KMS-11 (cell line): ENCODE measurements at regions not wholly inside any gene's neighbourhood (a gene's known extent, or its start where the extent isn't known, plus 50 kb on each side); places are given as distances from the start of the nearest gene placed in this dataset.
"Not testable (repeated sequence)": the region's sequence is repeated elsewhere in the genome, so short reads cannot be mapped to it uniquely, and the experiment has no call there.

Experiments
- H2AFZ ChIP-seq: fragments of 200-600 bp; sonication (generic); 2 replicates; pipeline ENCODE4 v1.6.1; 2016; ENCODE audit warnings: antibody characterized with exemption, mixed run types, low read depth
- H3K27ac ChIP-seq: fragments of 200-600 bp; sonication (generic); 2 replicates; pipeline ENCODE4 v1.6.1; 2016; ENCODE audit warnings: mild to moderate bottlenecking, mixed run types
- H3K27me3 ChIP-seq: fragments of 200-600 bp; sonication (generic); 2 replicates; pipeline ENCODE4 v1.6.1; 2017; ENCODE audit warnings: mild to moderate bottlenecking, low read depth, mixed run types, moderate library complexity; ENCODE audit not compliant: insufficient read depth
- H3K36me3 ChIP-seq: fragments of 200-600 bp; sonication (generic); 2 replicates; pipeline ENCODE4 v1.6.1; 2017; ENCODE audit warnings: mild to moderate bottlenecking, mixed run types; ENCODE audit not compliant: insufficient read depth
- H3K4me1 ChIP-seq: fragments of 200-600 bp; sonication (generic); 2 replicates; pipeline ENCODE4 v1.6.1; 2016; ENCODE audit warnings: mild to moderate bottlenecking, low read depth, mixed run types; ENCODE audit not compliant: poor library complexity, severe bottlenecking
- H3K4me2 ChIP-seq: fragments of 200-600 bp; sonication (generic); 2 replicates; pipeline ENCODE4 v1.7.0; 2016; ENCODE audit warnings: mild to moderate bottlenecking, mixed run types
- H3K4me3 ChIP-seq: fragments of 200-600 bp; sonication (generic); IDR thresholded peaks from 2 replicates; pipeline ENCODE4 v1.6.1; 2017; ENCODE audit warnings: low read depth, low read length, mixed read lengths; ENCODE audit not compliant: insufficient read depth
- H3K79me2 ChIP-seq: fragments of 200-600 bp; sonication (generic); 2 replicates; pipeline ENCODE4 v1.6.1; 2016; ENCODE audit warnings: low read depth, mixed run types; ENCODE audit not compliant: insufficient read depth
- H3K9ac ChIP-seq: fragments of 200-600 bp; sonication (generic); 2 replicates; pipeline ENCODE4 v1.6.1; 2016; ENCODE audit warnings: mild to moderate bottlenecking, mixed run types
- H4K20me1 ChIP-seq: fragments of 200-600 bp; sonication (generic); 2 replicates; pipeline ENCODE4 v1.6.1; 2016; ENCODE audit warnings: mild to moderate bottlenecking, mixed run types; ENCODE audit not compliant: insufficient read depth
- TF ChIP-seq, protein P1 (sequence below): fragments of 200-600 bp; sonication (generic); conservative IDR thresholded peaks from 2 replicates; pipeline ENCODE4 v1.6.1; 2017; ENCODE audit warnings: low read depth, mild to moderate bottlenecking, antibody characterized with exemption, low read length, moderate library complexity, mixed read lengths

DNA sequence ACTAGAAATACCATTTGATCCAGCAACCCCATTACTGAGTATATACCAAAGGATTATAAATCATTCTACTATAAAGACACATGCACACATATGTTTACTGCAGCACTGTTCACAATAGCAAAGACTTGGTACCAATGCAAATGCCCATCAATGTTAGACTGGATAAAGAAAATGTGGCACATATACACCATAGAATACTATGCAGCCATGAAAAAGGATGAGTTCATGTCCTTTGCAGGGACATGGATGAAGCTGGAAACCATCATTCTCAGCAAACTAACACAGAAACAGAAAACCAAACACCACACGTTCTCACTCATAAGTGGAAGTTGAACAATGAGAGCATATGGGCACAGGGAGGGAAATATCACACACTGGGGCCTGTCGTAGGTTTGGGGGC, 106.0 kb downstream of the SPATA18 start:
- not testable (repeated sequence) for H3K36me3 ChIP-seq, H3K4me2 ChIP-seq, H3K4me1 ChIP-seq, H3K27ac ChIP-seq, H3K79me2 ChIP-seq, H4K20me1 ChIP-seq, H3K4me3 ChIP-seq, H3K27me3 ChIP-seq, H2AFZ ChIP-seq, H3K9ac ChIP-seq

DNA sequence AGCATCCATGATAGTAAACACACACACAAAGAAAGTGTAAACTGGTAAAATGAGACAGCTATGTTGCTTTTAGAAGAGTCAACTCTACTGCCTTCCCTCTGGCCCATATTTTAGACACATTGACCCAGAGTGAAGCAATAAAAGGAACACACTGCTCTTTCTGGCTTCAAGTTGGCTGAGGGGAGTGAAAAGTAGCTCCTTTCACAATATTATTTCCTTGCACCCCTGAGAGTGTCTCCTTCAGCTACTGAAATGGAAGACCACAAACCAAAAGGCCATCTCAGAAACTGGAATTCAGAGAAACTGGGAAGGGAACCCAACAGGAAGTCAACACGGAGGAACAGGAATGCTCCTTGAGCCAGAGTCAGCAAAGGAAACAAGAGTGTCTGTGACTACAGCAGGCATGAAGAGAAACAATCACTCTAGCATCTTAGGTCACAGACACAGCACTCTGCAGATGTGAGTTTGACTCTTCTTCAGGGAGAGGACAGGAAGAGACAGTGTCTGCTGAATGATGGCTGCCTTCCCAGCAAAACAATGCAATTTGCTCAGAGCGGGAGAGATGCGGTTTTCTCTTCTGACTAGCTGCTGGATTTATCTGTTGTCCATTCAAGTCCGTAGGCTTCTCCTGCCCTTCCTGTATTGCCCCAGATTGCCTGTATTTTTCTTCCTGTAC, 106.7 kb downstream of the SPATA18 start:
- no peak overlapping the region for H3K4me2 ChIP-seq
- no peaks in the 10 kb centered on the region for H3K27me3 ChIP-seq
- no peaks in the 10 kb centered on the region for H4K20me1 ChIP-seq
- TF ChIP-seq, protein P1, sequence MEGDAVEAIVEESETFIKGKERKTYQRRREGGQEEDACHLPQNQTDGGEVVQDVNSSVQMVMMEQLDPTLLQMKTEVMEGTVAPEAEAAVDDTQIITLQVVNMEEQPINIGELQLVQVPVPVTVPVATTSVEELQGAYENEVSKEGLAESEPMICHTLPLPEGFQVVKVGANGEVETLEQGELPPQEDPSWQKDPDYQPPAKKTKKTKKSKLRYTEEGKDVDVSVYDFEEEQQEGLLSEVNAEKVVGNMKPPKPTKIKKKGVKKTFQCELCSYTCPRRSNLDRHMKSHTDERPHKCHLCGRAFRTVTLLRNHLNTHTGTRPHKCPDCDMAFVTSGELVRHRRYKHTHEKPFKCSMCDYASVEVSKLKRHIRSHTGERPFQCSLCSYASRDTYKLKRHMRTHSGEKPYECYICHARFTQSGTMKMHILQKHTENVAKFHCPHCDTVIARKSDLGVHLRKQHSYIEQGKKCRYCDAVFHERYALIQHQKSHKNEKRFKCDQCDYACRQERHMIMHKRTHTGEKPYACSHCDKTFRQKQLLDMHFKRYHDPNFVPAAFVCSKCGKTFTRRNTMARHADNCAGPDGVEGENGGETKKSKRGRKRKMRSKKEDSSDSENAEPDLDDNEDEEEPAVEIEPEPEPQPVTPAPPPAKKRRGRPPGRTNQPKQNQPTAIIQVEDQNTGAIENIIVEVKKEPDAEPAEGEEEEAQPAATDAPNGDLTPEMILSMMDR = no peak
- H3K4me1 ChIP-seq = no peaks in the 10 kb centered on the region
- H3K79me2 ChIP-seq = no peaks in the 10 kb centered on the region
- H3K9ac ChIP-seq = no peak overlapping the region
- H3K27ac ChIP-seq = no peak overlapping the region
- no peaks in the 10 kb centered on the region for H3K36me3 ChIP-seq
- no peak overlapping the region for H3K4me3 ChIP-seq
- no peak overlapping the region for H2AFZ ChIP-seq

DNA sequence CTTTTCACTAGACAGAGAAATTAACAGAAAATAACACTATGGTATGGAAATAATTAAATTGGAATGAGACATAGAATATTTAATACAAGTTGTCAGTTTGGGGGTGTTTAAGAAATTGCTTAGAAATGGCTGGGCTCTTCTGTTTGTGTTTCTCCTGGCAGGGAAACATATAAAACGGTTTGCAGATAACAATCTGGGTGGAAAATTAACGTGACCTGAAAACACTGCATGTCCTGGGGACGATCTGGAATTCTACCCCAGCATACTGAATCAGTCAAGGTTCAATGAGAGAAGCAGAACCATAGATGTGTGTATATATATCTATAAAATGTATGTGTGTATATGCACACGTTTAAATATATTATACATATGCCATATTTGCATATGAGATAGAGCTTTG, 109.8 kb downstream of the SPATA18 start:
- Histone ChIP-seq H3K4me2 (no peak overlapping the region), H3K79me2 (no peaks in the 10 kb centered on the region), H3K9ac (no peak overlapping the region), H3K4me3 (no peak overlapping the region), H3K27ac (no peak overlapping the region), H4K20me1 (no peaks in the 10 kb centered on the region), H3K4me1 (no peaks in the 10 kb centered on the region), H3K36me3 (no peaks in the 10 kb centered on the region), H3K27me3 (no peaks in the 10 kb centered on the region), H2AFZ (no peak overlapping the region)
- TF ChIP-seq, protein P1 = no peak

DNA sequence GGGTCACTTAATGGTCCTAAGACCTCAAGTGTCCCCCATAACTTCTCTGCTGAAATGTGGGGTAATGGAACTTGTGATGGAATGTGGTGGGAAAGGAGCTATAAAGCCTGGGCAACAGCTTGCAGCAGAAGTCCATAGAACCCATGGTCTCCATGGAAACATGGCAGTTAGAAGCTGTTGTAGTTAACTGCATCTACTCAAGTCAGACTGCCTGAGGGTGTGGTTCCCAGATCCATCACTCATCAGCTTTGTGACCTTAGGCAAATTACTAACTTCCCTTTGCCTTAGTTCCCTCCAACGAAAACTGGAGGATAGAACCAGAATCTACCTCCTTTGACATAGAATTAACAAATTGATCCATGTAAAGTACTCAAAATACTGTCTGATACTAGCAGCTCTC, 113.0 kb downstream of the SPATA18 start:
- no peaks in the 10 kb centered on the region for H4K20me1 ChIP-seq
- TF ChIP-seq, protein P1 = no peak
- no peak overlapping the region for H3K4me2 ChIP-seq
- no peaks in the 10 kb centered on the region for H3K27me3 ChIP-seq
- H3K9ac ChIP-seq = no peak overlapping the region
- H3K79me2 ChIP-seq = no peaks in the 10 kb centered on the region
- H2AFZ ChIP-seq = no peak overlapping the region
- H3K4me3 ChIP-seq = no peak overlapping the region
- no peak overlapping the region for H3K27ac ChIP-seq
- H3K4me1 ChIP-seq = no peaks in the 10 kb centered on the region
- no peaks in the 10 kb centered on the region for H3K36me3 ChIP-seq

DNA sequence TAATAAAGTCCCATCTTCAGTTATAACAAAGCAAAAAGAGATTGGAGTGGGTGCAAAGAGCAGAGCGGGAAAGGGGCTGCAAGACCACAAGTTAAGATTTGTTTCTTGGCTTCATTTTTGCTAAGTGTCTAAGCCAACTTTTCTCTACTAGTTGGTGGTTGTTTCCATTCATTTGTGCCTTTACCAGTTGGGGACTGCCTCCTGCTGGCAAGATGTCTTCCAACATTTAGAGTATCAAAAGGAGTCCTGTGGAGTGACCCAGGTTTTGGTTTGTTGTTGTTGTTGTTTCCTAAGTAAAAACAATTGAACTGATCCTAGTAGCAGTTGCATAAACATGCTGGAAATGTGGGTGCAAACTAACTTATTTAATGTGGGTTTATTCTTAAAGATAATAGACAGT, 121.1 kb downstream of the SPATA18 start:
- no peak overlapping the region for H3K4me2 ChIP-seq
- no peaks in the 10 kb centered on the region for H3K27me3 ChIP-seq
- H3K36me3 ChIP-seq = no peaks in the 10 kb centered on the region
- TF ChIP-seq, protein P1 = peak; percentile 33; the same call in 1 of the 2 replicates
- H3K4me1 ChIP-seq = no peaks in the 10 kb centered on the region
- no peak overlapping the region for H2AFZ ChIP-seq
- H3K9ac ChIP-seq = no peak overlapping the region
- no peaks in the 10 kb centered on the region for H4K20me1 ChIP-seq
- no peak overlapping the region for H3K4me3 ChIP-seq
- H3K79me2 ChIP-seq = no peaks in the 10 kb centered on the region
- H3K27ac ChIP-seq = no peak overlapping the region
